ENCODE measurements at regions not wholly inside any gene's neighbourhood (a gene's known extent, or its start where the extent isn't known, plus 50 kb on each side); places are given as distances from the start of the nearest gene placed in this dataset.

DNA sequence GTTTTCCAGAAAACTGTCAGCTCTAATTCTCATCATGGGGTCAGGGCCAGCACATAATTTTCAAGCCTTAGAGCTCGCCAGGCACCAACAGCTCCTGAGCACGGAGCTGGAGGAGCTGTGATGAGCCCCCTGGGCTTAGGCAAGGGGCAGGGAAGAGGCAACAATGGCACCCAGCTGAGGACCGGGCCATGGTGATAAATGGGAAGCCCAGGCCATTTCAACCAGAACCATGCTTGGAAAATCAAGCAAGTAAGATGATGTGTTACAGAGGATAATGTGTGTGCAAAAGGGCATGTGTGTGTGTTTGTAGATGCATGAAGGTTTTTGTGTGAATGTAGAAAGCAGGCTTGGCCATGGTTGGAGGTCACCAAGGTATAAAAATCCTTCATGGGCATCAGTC, 66.8 kb upstream of the UBAC2 start:
- Histone ChIP-seq H3K27ac (ENCODE audit: insufficient read depth, low read length) (no peak overlapping the region), H3K79me2 (ENCODE audit: control insufficient read depth, insufficient read depth, low read length) (no peaks in the 10 kb centered on the region), H3K9ac (ENCODE audit: insufficient read depth, low read length) (no peak overlapping the region), H2AFZ (ENCODE audit: low read length) (no peak overlapping the region), H3K4me1 (ENCODE audit: control insufficient read depth, extremely low read depth, insufficient read depth, low read length) (no peaks in the 10 kb centered on the region), H3K4me3 (replicated peaks in 1 of 4; ENCODE audit: control extremely low read depth in 1 of 4, insufficient read depth in 1 of 4, low read depth in 3 of 4, low read length in 4 of 4) (no peak overlapping the region), H4K20me1 (ENCODE audit: control insufficient read depth, extremely low read depth, insufficient read depth, low read length) (no peaks in the 10 kb centered on the region), H3K9me3 (ENCODE audit: control insufficient read depth, insufficient read depth, low read depth, low read length) (no peaks in the 10 kb centered on the region), H3K4me2 (ENCODE audit: extremely low read depth, insufficient read depth, low read length) (no peak overlapping the region), H3K36me3 (ENCODE audit: control insufficient read depth, insufficient read depth, low read length) (no peaks in the 10 kb centered on the region), H3K27me3 (ENCODE audit: control insufficient read depth, insufficient read depth, low read length) (no peaks in the 10 kb centered on the region)
- DNase-seq (ENCODE audit: low read depth in 2 of 2), result no peak
- TF ChIP-seq, protein P1, sequence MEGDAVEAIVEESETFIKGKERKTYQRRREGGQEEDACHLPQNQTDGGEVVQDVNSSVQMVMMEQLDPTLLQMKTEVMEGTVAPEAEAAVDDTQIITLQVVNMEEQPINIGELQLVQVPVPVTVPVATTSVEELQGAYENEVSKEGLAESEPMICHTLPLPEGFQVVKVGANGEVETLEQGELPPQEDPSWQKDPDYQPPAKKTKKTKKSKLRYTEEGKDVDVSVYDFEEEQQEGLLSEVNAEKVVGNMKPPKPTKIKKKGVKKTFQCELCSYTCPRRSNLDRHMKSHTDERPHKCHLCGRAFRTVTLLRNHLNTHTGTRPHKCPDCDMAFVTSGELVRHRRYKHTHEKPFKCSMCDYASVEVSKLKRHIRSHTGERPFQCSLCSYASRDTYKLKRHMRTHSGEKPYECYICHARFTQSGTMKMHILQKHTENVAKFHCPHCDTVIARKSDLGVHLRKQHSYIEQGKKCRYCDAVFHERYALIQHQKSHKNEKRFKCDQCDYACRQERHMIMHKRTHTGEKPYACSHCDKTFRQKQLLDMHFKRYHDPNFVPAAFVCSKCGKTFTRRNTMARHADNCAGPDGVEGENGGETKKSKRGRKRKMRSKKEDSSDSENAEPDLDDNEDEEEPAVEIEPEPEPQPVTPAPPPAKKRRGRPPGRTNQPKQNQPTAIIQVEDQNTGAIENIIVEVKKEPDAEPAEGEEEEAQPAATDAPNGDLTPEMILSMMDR (conservative IDR thresholded peaks at IDR 0.05 in 1 of 2, IDR thresholded peaks at IDR 0.05 in 1 of 2; ENCODE audit: low read depth in 1 of 2, low read length in 2 of 2), result no peak
- TF ChIP-seq EZH2 (IDR thresholded peaks at IDR 0.05; ENCODE audit: low read length, missing control alignments), result no peak

DNA sequence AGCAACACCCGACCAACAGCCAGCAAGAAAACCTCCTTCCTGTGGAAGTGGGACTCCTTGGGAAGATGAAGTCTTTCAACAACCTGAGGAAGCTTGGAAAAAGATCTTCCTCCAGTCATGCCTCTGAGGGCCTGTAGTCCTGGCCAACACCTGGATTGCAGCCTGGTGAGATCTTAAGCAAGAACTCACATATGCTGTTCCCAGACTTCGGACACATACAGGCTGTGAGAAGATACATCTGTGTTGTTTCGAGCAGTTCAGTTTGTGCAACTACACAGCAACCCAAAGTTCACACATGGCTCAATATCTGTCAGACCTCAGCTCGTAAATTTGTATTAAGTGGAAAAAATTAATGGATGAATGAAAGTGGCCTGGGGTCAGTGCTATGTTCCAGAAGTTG, 65.1 kb upstream of the UBAC2 start:
- Histone ChIP-seq H2AFZ (ENCODE audit: low read length) (no peak overlapping the region), H3K27me3 (ENCODE audit: control insufficient read depth, insufficient read depth, low read length) (no peaks in the 10 kb centered on the region), H3K79me2 (ENCODE audit: control insufficient read depth, insufficient read depth, low read length) (no peaks in the 10 kb centered on the region), H3K9ac (ENCODE audit: insufficient read depth, low read length) (no peak overlapping the region), H3K4me1 (ENCODE audit: control insufficient read depth, extremely low read depth, insufficient read depth, low read length) (no peaks in the 10 kb centered on the region), H3K27ac (ENCODE audit: insufficient read depth, low read length) (no peak overlapping the region), H4K20me1 (ENCODE audit: control insufficient read depth, extremely low read depth, insufficient read depth, low read length) (no peaks in the 10 kb centered on the region), H3K4me2 (ENCODE audit: extremely low read depth, insufficient read depth, low read length) (no peak overlapping the region), H3K9me3 (ENCODE audit: control insufficient read depth, insufficient read depth, low read depth, low read length) (no peaks in the 10 kb centered on the region), H3K36me3 (ENCODE audit: control insufficient read depth, insufficient read depth, low read length) (no peaks in the 10 kb centered on the region), H3K4me3 (replicated peaks in 1 of 4; ENCODE audit: control extremely low read depth in 1 of 4, insufficient read depth in 1 of 4, low read depth in 3 of 4, low read length in 4 of 4) (no peak overlapping the region)
- no peak for TF ChIP-seq EZH2 (IDR thresholded peaks at IDR 0.05; ENCODE audit: low read length, missing control alignments)
- TF ChIP-seq, protein P1 (conservative IDR thresholded peaks at IDR 0.05 in 1 of 2, IDR thresholded peaks at IDR 0.05 in 1 of 2; ENCODE audit: low read depth in 1 of 2, low read length in 2 of 2), result no peak
- no peak for DNase-seq (ENCODE audit: low read depth in 2 of 2)

DNA sequence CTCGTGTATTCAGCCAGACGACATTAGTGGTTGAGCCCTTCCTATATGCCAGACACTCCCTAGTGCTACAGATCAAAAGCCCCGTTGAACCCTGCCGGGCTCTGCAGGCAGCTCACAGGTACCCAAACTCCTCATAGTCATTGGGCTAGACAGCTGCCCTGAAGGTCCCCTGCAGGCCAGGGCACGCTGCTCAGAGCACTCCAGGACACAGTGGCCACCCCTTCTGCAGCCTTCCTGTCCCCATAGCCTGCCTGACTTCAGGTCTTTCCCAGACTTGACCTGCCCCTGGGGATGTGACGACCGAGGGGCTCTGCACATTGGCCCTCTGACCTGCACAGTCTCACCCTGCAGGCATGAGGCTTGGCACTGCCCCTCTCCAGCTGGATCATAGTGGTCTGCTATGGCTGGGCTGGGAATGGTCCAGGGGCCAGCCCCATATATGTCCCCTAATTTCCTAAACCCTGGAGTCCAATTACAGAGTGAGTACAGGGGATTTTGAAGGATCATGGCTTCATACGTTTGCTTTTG, 64.2 kb upstream of the UBAC2 start:
- TF ChIP-seq EZH2 (IDR thresholded peaks at IDR 0.05; ENCODE audit: low read length, missing control alignments), result no peak
- TF ChIP-seq, protein P1 (conservative IDR thresholded peaks at IDR 0.05 in 1 of 2, IDR thresholded peaks at IDR 0.05 in 1 of 2; ENCODE audit: low read depth in 1 of 2, low read length in 2 of 2), result no peak
- H4K20me1 ChIP-seq (ENCODE audit: control insufficient read depth, extremely low read depth, insufficient read depth, low read length), result no peaks in the 10 kb centered on the region
- no peak for DNase-seq (ENCODE audit: low read depth in 2 of 2)
- H3K27ac ChIP-seq (ENCODE audit: insufficient read depth, low read length), result no peak overlapping the region
- no peaks in the 10 kb centered on the region for H3K9me3 ChIP-seq (ENCODE audit: control insufficient read depth, insufficient read depth, low read depth, low read length)
- no peaks in the 10 kb centered on the region for H3K79me2 ChIP-seq (ENCODE audit: control insufficient read depth, insufficient read depth, low read length)
- H3K36me3 ChIP-seq (ENCODE audit: control insufficient read depth, insufficient read depth, low read length), result no peaks in the 10 kb centered on the region
- H3K4me1 ChIP-seq (ENCODE audit: control insufficient read depth, extremely low read depth, insufficient read depth, low read length), result no peaks in the 10 kb centered on the region
- no peak overlapping the region for H3K4me3 ChIP-seq (replicated peaks in 1 of 4; ENCODE audit: control extremely low read depth in 1 of 4, insufficient read depth in 1 of 4, low read depth in 3 of 4, low read length in 4 of 4)
- no peak overlapping the region for H3K4me2 ChIP-seq (ENCODE audit: extremely low read depth, insufficient read depth, low read length)
- no peak overlapping the region for H2AFZ ChIP-seq (ENCODE audit: low read length)
- H3K27me3 ChIP-seq (ENCODE audit: control insufficient read depth, insufficient read depth, low read length), result no peaks in the 10 kb centered on the region
- no peak overlapping the region for H3K9ac ChIP-seq (ENCODE audit: insufficient read depth, low read length)

All from fibroblast of lung (primary cell).